ENCODE measurements at regions not wholly inside any gene's neighbourhood (a gene's known extent, or its start where the extent isn't known, plus 50 kb on each side); places are given as distances from the start of the nearest gene placed in this dataset.

GRCh38 chr9:88077071-88077617 is 61.1 kb downstream of the SPATA31C2 start:
- DNase-seq: no peak

- peak; percentile 56 for DNase-seq
Observed at GRCh38 chr9:88076286-88077070, 61.8 kb downstream of the SPATA31C2 start.

DNA sequence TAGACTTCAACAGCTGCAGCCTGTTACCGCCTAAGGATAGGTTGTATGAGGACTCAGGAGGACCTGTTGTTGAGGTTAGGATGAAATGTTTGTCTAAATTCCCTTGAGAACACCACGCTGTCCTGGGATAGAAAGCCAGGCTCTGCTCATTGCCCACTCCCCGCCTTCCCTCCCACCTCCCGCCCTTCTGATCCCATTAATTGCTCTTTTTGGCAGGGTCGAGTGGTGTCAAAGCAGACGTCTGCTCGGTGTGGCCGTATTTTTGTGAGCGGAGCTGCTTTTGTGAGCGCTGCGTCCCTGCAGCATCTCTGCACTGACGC is 62.3 kb downstream of the SPATA31C2 start:
- DNase-seq: no peak

DNA sequence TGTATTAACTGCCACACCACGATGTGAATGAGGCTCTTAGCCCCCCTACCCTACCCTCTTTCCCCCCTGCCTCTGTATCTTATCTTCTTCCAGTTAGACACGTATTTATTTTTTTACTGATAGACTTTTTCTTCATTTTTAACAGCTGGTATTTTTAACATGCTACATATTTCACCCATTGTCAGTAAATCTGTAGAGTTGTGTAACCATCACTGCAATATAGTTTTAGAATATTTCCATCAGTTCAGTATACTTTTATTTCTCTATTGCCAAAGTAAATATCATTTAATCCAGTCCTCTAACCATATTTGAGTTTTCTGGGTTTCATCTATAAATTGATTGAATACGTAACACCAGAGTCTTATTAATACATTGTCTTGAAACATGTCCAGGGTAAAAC is 62.8 kb downstream of the SPATA31C2 start:
- no peak for DNase-seq

DNA sequence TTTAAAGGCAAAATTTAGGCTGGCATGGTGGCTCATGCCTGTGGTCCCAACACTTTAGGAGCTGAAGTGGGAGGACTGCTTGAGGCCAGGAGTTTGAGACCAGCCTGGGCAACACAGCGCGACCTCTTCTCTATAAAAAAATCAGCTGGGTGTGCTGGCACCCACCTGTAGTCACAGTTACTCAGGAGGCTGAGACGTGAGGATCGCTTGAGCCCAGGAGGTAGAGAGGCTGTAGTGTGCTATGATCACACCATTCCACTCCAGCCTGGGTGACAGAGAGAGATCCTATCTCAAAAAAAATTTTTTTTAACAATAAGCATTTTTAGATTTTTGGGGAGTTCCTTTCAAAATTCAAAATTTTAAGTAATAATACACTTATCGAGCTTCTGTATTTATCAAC is 63.3 kb downstream of the SPATA31C2 start:
- DNase-seq: no peak

DNA sequence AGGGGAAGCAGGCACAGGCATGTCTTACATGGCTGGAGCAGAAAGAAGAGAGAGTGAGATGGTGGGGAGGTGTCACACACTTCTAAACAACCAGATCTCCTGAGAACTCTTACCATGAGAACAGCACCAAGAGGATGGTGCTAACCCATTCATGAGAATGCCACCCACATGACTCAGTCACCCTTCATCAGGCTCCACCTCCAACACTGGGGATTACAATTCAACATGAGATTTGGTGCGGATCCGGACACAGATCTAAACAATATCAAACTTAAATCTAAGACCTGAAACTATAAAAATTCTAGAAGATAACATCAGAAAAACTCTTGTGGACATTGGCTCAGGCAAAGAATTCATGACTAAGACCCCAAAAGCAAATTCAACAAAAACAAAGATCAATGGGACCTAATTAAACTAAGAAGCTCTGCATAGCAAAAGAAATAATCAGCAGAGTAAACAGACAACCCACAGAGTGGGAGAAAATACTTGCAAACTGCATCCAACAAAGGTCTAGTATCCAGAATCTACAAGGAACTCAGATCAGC is 65.4 kb downstream of the SPATA31C2 start:
- no peak for DNase-seq

- DNase-seq: no peak
Observed at GRCh38 chr9:88071331-88071730, 66.9 kb downstream of the SPATA31C2 start.

- no peak for DNase-seq
Observed at GRCh38 chr9:88065619-88066018, 72.7 kb downstream of the SPATA31C2 start.

DNA sequence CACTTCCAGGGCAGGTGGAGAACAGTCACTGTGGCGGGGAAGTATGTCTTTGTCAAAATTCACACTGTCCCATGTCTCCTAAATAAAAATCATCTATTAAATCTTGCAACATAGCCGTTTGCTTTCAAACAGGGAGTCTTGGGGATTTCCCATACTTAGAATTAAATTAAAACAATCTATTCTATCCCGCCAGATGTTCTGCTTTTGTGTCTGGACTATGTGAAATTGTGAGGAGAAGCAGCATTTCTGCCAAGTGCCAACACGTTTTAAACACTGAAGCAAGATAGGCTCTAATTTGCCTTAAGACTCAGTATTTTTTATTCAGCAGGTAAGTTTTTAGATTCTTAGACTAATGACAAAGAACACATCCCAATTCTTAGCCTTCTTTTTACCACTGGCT is 73.7 kb downstream of the SPATA31C2 start:
- no peak for DNase-seq

DNA sequence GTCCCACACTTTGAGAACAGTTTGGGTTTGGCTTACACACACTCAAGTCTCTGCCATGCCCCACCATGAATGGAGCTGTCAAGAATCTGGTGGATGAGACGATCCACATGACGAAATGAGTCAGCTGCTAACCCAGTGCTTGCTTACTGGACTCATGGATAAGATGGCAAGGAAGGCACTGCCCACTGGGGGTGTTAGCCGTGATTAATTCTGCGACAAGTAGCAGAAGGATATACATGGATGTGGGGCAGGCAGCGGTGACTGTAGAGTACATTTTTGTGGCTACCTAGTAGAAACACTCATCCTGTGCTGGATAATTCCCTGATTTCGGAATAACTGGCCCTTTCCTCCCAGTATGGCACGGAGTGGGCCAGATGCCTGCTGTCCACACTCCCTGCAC is 77.5 kb downstream of the SPATA31C2 start:
- no peak for DNase-seq

- no peak for DNase-seq
Observed at GRCh38 chr9:88059469-88059868, 78.8 kb downstream of the SPATA31C2 start.

DNA sequence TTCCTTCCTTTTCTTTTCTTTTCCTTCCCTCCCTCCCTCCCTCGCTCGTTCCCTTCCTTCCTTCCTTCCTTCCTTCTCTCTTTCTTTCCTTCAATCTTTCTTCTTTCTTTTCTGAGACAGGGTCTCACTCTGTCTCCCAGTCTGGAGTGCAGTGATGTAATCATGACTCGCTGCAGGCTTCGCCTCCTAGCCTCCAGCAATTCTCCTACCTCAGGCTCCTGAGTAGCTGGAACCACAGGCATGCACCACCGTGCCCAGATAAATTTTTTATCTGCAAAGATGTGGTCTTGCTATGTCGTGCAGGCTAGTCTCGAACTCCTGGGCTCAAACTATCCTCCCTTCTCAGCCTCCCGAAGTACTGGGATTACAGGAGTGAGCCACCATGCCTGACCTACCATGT is 81.4 kb downstream of the SPATA31C2 start:
- no peak for DNase-seq

GRCh38 chr9:88053856-88054501 is 79.6 kb upstream of the CDK20 start:
- DNase-seq: no peak

- no peak for DNase-seq
Observed at GRCh38 chr9:88052321-88052965, 78.1 kb upstream of the CDK20 start.

DNA sequence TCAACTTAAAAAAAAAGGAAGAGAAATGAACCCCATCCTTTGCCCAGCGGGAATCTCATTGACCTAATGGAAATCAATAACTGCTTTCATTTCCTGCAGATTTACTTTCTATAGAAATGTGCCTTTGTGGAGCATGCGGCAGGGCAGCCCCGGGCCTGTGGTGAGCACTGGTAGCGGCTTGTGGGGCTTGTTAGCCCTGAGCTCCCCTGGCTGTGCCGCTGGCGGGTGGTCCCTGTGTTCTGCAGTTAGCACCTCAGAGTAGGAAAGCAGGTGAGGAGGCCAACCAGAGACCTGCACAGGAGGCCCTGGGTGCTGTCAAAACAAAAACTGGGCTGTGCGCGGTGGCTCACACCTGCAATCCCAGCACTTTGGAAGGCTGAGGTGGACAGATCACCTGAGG is 76.8 kb upstream of the CDK20 start:
- no peak for DNase-seq

- DNase-seq: no peak
Observed at GRCh38 chr9:88049677-88050307, 75.5 kb upstream of the CDK20 start.

- no peak for DNase-seq
Observed at GRCh38 chr9:88046542-88046941, 72.2 kb upstream of the CDK20 start.

- no peak for DNase-seq
Observed at GRCh38 chr9:88045686-88046085, 71.4 kb upstream of the CDK20 start.

GRCh38 chr9:88044200-88044599 is 69.9 kb upstream of the CDK20 start:
- DNase-seq: no peak

- DNase-seq: no peak
Observed at GRCh38 chr9:88043647-88044046, 69.3 kb upstream of the CDK20 start.

GRCh38 chr9:88041447-88041846 is 67.1 kb upstream of the CDK20 start:
- no peak for DNase-seq

GRCh38 chr9:88037285-88037845 is 63.0 kb upstream of the CDK20 start:
- DNase-seq: no peak

GRCh38 chr9:88034964-88035363 is 60.6 kb upstream of the CDK20 start:
- no peak for DNase-seq
